H1 (cell line): ENCODE measurements at regions not wholly inside any gene's neighbourhood (a gene's known extent, or its start where the extent isn't known, plus 50 kb on each side); places are given as distances from the start of the nearest gene placed in this dataset.

Source experiments
- CTCF ChIA-PET: fragments of 300-600 bp; sonication (Branson Sonifier 250); formaldehyde crosslinking; loops from one replicate; lab custom pipeline; 2021; ENCODE audit not compliant: partially characterized antibody; lab: Charles Lee
- POLR2A ChIA-PET: fragments of 300-600 bp; sonication (Branson Sonifier 250); formaldehyde crosslinking; loops from one replicate; lab custom pipeline; 2021; ENCODE audit warnings: inconsistent platforms; ENCODE audit not compliant: partially characterized antibody; lab: Charles Lee
- DNase-seq, 2 experiments: peaks; one replicate each; pipeline versions ENCODE4 v3.0.0 to v3.0.0-alpha.2; 2010 to 2022; ENCODE audit warnings: low spot score in 2 of 2, low read depth in 1 of 2, mixed read lengths in 1 of 2
- FAIRE-seq: peaks from 2 replicates; lab custom pipeline; 2011; peaks lifted over from hg19 to GRCh38; lab: Jason Lieb, UNC
- H2AFZ ChIP-seq: 2 replicates; pipeline ENCODE4 v1.8.1; 2012; ENCODE audit warnings: low read length, inconsistent platforms
- H2AK5ac ChIP-seq: 2 replicates; pipeline ENCODE4 v1.6.1; 2013; ENCODE audit warnings: low read depth, low read length
- H2BK120ac ChIP-seq: replicated peaks from 2 replicates; pipeline ENCODE3; 2013; ENCODE audit warnings: low read depth, low read length, inconsistent platforms
- H2BK12ac ChIP-seq: 2 replicates; pipeline ENCODE4 v1.6.1; 2013; ENCODE audit warnings: low read depth, low read length
- H2BK15ac ChIP-seq: 2 replicates; pipeline ENCODE4 v1.6.1; 2013; ENCODE audit warnings: low read length
- H2BK20ac ChIP-seq: 2 replicates; pipeline ENCODE4 v1.6.1; 2013; ENCODE audit warnings: low read length
- H2BK5ac ChIP-seq: 2 replicates; pipeline ENCODE4 v1.6.1; 2013; ENCODE audit warnings: low read depth, low read length
- H3K14ac ChIP-seq: 2 replicates; pipeline ENCODE4 v1.6.1; 2013; ENCODE audit warnings: inconsistent platforms; ENCODE audit not compliant: insufficient read length
- H3K18ac ChIP-seq: 2 replicates; pipeline ENCODE4 v1.6.1; 2013; ENCODE audit warnings: low read length; ENCODE audit errors: extremely low read depth
- H3K23ac ChIP-seq: 2 replicates; pipeline ENCODE4 v1.6.1; 2013; ENCODE audit warnings: inconsistent platforms; ENCODE audit not compliant: insufficient read length
- H3K23me2 ChIP-seq: 2 replicates; pipeline ENCODE4 v1.6.1; 2013; ENCODE audit warnings: low read depth, low read length
- H3K27ac ChIP-seq: 2 replicates; pipeline ENCODE4 v1.6.1; 2011; ENCODE audit warnings: low read depth, low read length, inconsistent platforms
- H3K27me3 ChIP-seq, 4 experiments: replicated peaks in 1 of 4; 1 replicate in 1 of 4; 2 replicates in 3 of 4; pipeline versions ENCODE4 v1.6.1 to v1.8.1; 2011 to 2013; ENCODE audit warnings: low read length in 3 of 4, mild to moderate bottlenecking in 3 of 4, inconsistent platforms in 2 of 4, mixed read lengths in 2 of 4, moderate library complexity in 1 of 4; ENCODE audit not compliant: control insufficient read depth in 3 of 4, insufficient read depth in 3 of 4; ENCODE audit errors: extremely low read depth in 1 of 4
- H3K36me3 ChIP-seq, 4 experiments: 2 replicates each; pipeline versions ENCODE4 v1.6.1 to v1.8.1; 2011 to 2013; ENCODE audit warnings: mild to moderate bottlenecking in 4 of 4, low read length in 3 of 4, moderate library complexity in 2 of 4, control low read depth in 1 of 4, inconsistent platforms in 1 of 4; ENCODE audit not compliant: insufficient read depth in 4 of 4, control insufficient read depth in 2 of 4
- H3K4ac ChIP-seq: replicated peaks from 2 replicates; pipeline ENCODE3; 2013; ENCODE audit warnings: low read length, low read depth, mixed read lengths, inconsistent platforms; ENCODE audit not compliant: insufficient read length
- H3K4me1 ChIP-seq, 4 experiments: replicated peaks in 1 of 4; 1 replicate in 1 of 4; 2 replicates in 3 of 4; pipeline versions ENCODE4 v1.6.1 to v1.8.1; 2011 to 2013; ENCODE audit warnings: low read length in 3 of 4, inconsistent platforms in 2 of 4, mixed read lengths in 1 of 4; ENCODE audit not compliant: insufficient read depth in 4 of 4, control insufficient read depth in 3 of 4
- H3K4me2 ChIP-seq, 2 experiments: 2 replicates each; pipeline versions ENCODE4 v1.6.1 to v1.8.1; 2011 to 2013; ENCODE audit warnings: low read depth in 2 of 2, low read length in 2 of 2, control low read depth in 1 of 2, inconsistent platforms in 1 of 2, mild to moderate bottlenecking in 1 of 2; ENCODE audit not compliant: insufficient read depth in 1 of 2
- H3K4me3 ChIP-seq, 4 experiments: fragments of 200-600, 300-600 bp in 1 of 4; sonication (generic), shearing (Covaris generic), sonication (Bioruptor Twin) in 1 of 4; 2 replicates each; pipeline versions ENCODE4 v1.5.1 to v1.8.1; 2011 to 2016; ENCODE audit warnings: low read length in 4 of 4, low read depth in 3 of 4, control low read depth in 2 of 4, inconsistent platforms in 2 of 4, mild to moderate bottlenecking in 2 of 4, mixed read lengths in 1 of 4, moderate library complexity in 1 of 4; ENCODE audit not compliant: insufficient read depth in 2 of 4; ENCODE audit errors: extremely low read depth in 1 of 4
- H3K56ac ChIP-seq: replicated peaks from 2 replicates; pipeline ENCODE3; 2013; ENCODE audit warnings: low read depth, mild to moderate bottlenecking, mixed read lengths, low read length, inconsistent platforms; ENCODE audit not compliant: insufficient read length
- H3K79me1 ChIP-seq: 2 replicates; pipeline ENCODE4 v1.6.1; 2013; ENCODE audit warnings: low read depth, low read length, control low read depth
- H3K79me2 ChIP-seq, 2 experiments: 2 replicates each; pipeline versions ENCODE4 v1.6.1 to v1.8.1; 2012 to 2013; ENCODE audit warnings: low read length in 2 of 2, mild to moderate bottlenecking in 2 of 2, inconsistent platforms in 1 of 2; ENCODE audit not compliant: insufficient read depth in 2 of 2, control insufficient read depth in 1 of 2
- H3K9ac ChIP-seq, 4 experiments: replicated peaks in 1 of 4; 1 replicate in 1 of 4; 2 replicates in 3 of 4; pipeline versions ENCODE4 v1.6.1 to v1.8.1; 2011 to 2013; ENCODE audit warnings: low read depth in 3 of 4, low read length in 3 of 4, control low read depth in 2 of 4, mild to moderate bottlenecking in 2 of 4, moderate library complexity in 2 of 4, inconsistent platforms in 1 of 4; ENCODE audit errors: extremely low read depth in 1 of 4
- H3K9me3 ChIP-seq, 2 experiments: 2 replicates each; pipeline versions ENCODE4 v1.6.1 to v1.8.1; 2012 to 2013; ENCODE audit warnings: mild to moderate bottlenecking in 2 of 2, moderate library complexity in 2 of 2, control low read depth in 1 of 2, inconsistent platforms in 1 of 2, low read depth in 1 of 2, low read length in 1 of 2, mixed read lengths in 1 of 2; ENCODE audit not compliant: insufficient read depth in 2 of 2
- H4K20me1 ChIP-seq, 2 experiments: replicated peaks in 1 of 2; 2 replicates each; pipeline versions ENCODE3 to v1.8.1; 2011 to 2013; ENCODE audit warnings: inconsistent platforms in 2 of 2, low read length in 2 of 2, mild to moderate bottlenecking in 1 of 2; ENCODE audit not compliant: insufficient read depth in 2 of 2, control insufficient read depth in 1 of 2
- H4K5ac ChIP-seq: 2 replicates; pipeline ENCODE4 v1.6.1; 2013; ENCODE audit warnings: low read length, low read depth, mixed read lengths, inconsistent platforms; ENCODE audit not compliant: insufficient read length
- H4K8ac ChIP-seq: 2 replicates; pipeline ENCODE4 v1.8.0; 2013; ENCODE audit warnings: mild to moderate bottlenecking, moderate library complexity, low read length, inconsistent platforms; ENCODE audit not compliant: insufficient read depth; ENCODE audit errors: extremely low read depth
- H4K91ac ChIP-seq: replicated peaks from 2 replicates; pipeline ENCODE3; 2013; ENCODE audit warnings: low read length, mixed read lengths, inconsistent platforms; ENCODE audit not compliant: insufficient read length
- CREB1 ChIP-seq: IDR thresholded peaks from 2 replicates; pipeline ENCODE4 v1.6.1; 2012; ENCODE audit warnings: inconsistent platforms
- EZH2 ChIP-seq: fragments of 200-600 bp; sonication (generic); IDR thresholded peaks from 2 replicates; pipeline ENCODE4 v1.7.1; 2012; ENCODE audit warnings: low read depth, mild to moderate bottlenecking, moderate library complexity, low read length, inconsistent platforms; ENCODE audit not compliant: severe bottlenecking
- RNF2 ChIP-seq: fragments of 200-900, 300-1000 bp; sonication (generic); IDR thresholded peaks from 2 replicates; pipeline ENCODE4 v1.7.1; 2016; ENCODE audit warnings: borderline replicate concordance, low read depth, mild to moderate bottlenecking, antibody characterized with exemption, low read length; ENCODE audit not compliant: poor library complexity, severe bottlenecking; ENCODE audit errors: missing control alignments
- SIN3A ChIP-seq, 2 experiments: IDR thresholded peaks in 1 of 2; conservative IDR thresholded peaks in 1 of 2; 2 replicates each; pipeline ENCODE4 v1.6.1; 2011 to 2012; ENCODE audit warnings: low read length in 2 of 2, improper control_type of control experiment in 1 of 2, low read depth in 1 of 2, mild to moderate bottlenecking in 1 of 2
- SUZ12 ChIP-seq: fragments of 200-600 bp; sonication (generic); IDR thresholded peaks from 2 replicates; pipeline ENCODE4 v1.6.1; 2012; ENCODE audit warnings: mild to moderate bottlenecking, inconsistent platforms, low read length, moderate library complexity, mixed read lengths
- TCF12 ChIP-seq: IDR thresholded peaks from 2 replicates; pipeline ENCODE4 v1.6.1; 2011; ENCODE audit warnings: low read depth, mild to moderate bottlenecking, low read length
- WGBS, 2 experiments: shearing (Covaris generic) in 1 of 2; methylation state at CpG; one replicate each; pipeline versions ENCODE4 v1.1.6 to v1.1.7; 2013 to 2015; ENCODE audit warnings: low lambda C conversion rate in 2 of 2, mixed read lengths in 2 of 2, inconsistent platforms in 1 of 2, low coverage in 1 of 2, missing lambda C conversion rate in 1 of 2; ENCODE audit not compliant: insufficient replicate concordance in 2 of 2, insufficient coverage in 1 of 2, insufficient read length in 1 of 2; ENCODE audit errors: extremely low coverage in 1 of 2, missing lambda C conversion rate in 1 of 2; 5-methylcytosine and 5-hydroxymethylcytosine counted together

- H3K9ac ChIP-seq = no peak overlapping the region
- no peaks in the 10 kb centered on the region for H3K27me3 ChIP-seq
- H3K27ac ChIP-seq = no peak overlapping the region
- H4K91ac ChIP-seq = no peak overlapping the region
- no peak overlapping the region for H2BK20ac ChIP-seq
- no peak overlapping the region for H2AFZ ChIP-seq
- H4K20me1 ChIP-seq = no peaks in the 10 kb centered on the region
- no peaks in the 10 kb centered on the region for H3K79me2 ChIP-seq
- no peak overlapping the region for H4K8ac ChIP-seq
- no peak for FAIRE-seq
- no peak overlapping the region for H3K4ac ChIP-seq
- H2AK5ac ChIP-seq = no peak overlapping the region
- no peak overlapping the region for H2BK15ac ChIP-seq
- no peak overlapping the region for H2BK5ac ChIP-seq
- no peak for TF ChIP-seq CREB1
- TF ChIP-seq SIN3A (conservative IDR thresholded peaks at IDR 0.05 in 1 of 2, IDR thresholded peaks at IDR 0.05 in 1 of 2; ENCODE audit: low read depth in 1 of 2, low read length in 2 of 2) = no peak
- no peak for TF ChIP-seq SUZ12
- no peak for TF ChIP-seq RNF2
- TF ChIP-seq EZH2 = no peak
- TF ChIP-seq TCF12 = no peak
- H3K9me3 ChIP-seq = peaks cover 0 to 14% of the 10 kb centered on the region in 2 experiments; a peak in 2 of 4 replicates
- no peaks in the 10 kb centered on the region for H3K23me2 ChIP-seq
- H3K56ac ChIP-seq = no peak overlapping the region
- no peak overlapping the region for H4K5ac ChIP-seq
- H3K4me2 ChIP-seq = no peak overlapping the region
- no peak overlapping the region for H3K14ac ChIP-seq
- no peak overlapping the region for H3K4me3 ChIP-seq
- ChIA-PET POLR2A (no interaction called here), CTCF (no interaction called here)
- WGBS, 2 experiments = 67% methylated on average over 3 of the region's 3 CpGs; no CpG with 5 or more reads in 1 of the 2 experiments
- no peak overlapping the region for H2BK12ac ChIP-seq
- H3K4me1 ChIP-seq = no peaks in the 10 kb centered on the region
- DNase-seq = no peak
- no peak overlapping the region for H3K18ac ChIP-seq
- no peak overlapping the region for H2BK120ac ChIP-seq
- H3K79me1 ChIP-seq = no peaks in the 10 kb centered on the region
- no peak overlapping the region for H3K23ac ChIP-seq
- H3K36me3 ChIP-seq = no peaks in the 10 kb centered on the region
These were observed 222.2 kb upstream of the RBMY1B start for GRCh38 chrY:21288908-21289307.
